Medulla oblongata (tissue), 1 donor: ENCODE measurements at regions not wholly inside any gene's neighbourhood (a gene's known extent, or its start where the extent isn't known, plus 50 kb on each side); places are given as distances from the start of the nearest gene placed in this dataset.

Experiments
- DNase-seq: peaks from one replicate; pipeline ENCODE4 v3.0.0-alpha.2; 2015; ENCODE audit errors: extremely low spot score

DNA sequence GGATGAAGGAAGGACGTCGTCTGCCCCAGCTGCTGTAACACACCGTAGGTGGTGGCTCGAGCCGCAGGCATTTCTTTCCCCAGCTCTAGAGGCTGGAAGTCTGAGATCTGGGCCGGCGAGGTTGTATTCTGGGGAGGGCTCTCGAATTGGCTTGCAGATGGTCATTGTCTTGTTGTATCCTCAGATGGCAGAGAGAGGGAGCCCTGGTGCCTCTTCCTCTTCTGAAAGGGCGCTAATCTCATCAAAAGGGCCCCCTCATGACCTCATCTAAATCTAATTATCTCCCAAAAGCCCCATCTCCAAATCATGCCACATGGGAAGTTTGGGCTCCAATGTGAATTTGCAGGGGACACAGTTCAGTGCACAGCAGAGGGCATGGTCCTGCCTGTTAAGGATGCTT, 109.0 kb downstream of the SIK1 start:
- no peak for DNase-seq

GRCh38 chr21:43317254-43317748, 109.6 kb downstream of the SIK1 start:
- DNase-seq, result no peak

GRCh38 chr21:43316156-43316845, 110.6 kb downstream of the SIK1 start:
- no peak for DNase-seq

GRCh38 chr21:43315244-43316137, 111.4 kb downstream of the SIK1 start:
- no peak for DNase-seq

DNA sequence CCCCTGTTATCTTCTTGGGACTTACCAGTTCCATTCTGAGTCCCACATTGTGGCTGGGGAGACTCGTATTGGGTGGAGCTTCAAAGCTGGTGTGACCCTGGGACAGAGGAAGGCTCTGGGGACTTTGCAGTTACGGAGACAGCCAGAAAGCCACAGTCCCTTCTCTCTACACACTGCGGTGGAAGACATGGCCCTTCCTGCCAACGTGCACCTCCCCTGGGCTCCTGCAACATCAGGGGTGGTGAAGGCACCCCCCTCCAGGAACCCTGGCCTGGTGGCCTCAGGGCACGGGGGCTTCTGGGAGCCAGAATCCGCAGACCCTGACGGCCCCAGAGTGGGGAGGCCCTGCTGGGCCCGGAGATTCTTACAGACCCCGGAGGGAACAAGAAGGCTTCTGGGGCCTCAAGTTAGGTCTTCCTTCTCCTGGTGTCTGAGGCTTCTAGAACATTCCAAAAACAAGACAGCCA, 113.0 kb downstream of the SIK1 start:
- no peak for DNase-seq

DNA sequence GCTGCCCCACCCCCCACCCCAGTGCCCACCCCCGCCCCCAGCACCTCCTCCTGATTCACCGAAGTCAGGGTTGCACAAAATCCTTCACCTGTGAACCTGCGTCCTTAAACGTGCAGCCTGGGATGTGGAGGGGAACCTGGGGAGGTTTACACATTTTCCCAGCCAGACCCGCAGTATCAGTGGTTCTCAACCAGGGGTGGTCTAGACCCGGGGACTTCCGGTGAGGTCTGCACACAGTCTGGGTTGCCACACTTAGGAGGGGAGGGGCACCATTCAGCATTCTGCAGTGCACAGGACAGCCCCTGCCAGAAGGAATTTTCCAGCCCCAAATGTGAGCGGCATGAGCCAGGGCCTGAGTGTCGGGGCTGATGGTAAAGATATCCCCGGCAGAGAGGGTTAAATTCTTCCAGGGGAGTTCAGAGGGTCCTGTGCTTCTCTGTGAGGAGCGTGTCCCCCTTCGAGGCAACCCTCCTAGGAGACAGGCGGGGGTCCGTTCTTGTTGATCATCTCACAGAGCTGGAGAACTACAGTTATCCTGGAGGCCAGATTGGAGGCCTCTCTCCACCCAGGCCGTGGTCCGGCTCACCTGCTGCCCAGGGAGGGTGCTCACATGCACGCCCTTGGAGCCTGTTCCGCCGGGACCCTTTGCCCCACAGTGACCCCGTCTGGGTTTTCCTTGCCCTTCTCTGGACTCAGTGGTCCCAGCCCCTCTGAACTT, 113.6 kb downstream of the SIK1 start:
- no peak for DNase-seq

GRCh38 chr21:43312751-43313169, 114.2 kb downstream of the SIK1 start:
- DNase-seq, result no peak

DNA sequence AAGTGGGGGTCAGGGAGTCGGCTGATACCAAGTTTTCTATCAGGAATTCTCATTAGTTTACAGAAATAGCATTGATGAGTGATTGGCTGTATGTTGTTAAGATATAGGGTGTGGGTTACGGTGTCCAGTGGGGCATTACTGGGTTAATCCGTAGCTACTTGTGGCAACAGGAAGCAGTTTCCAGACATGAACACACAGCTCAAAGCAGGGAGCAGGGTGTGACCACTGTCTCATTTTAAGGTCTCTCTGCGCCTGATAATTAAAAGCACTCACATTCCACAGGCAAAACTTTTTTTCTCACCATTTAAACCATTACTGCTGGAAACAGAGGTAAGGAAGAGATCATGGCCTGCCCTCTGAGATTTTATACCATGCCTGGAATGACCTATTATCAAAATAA, 114.9 kb downstream of the SIK1 start:
- DNase-seq, result no peak

GRCh38 chr21:43311301-43311817, 115.6 kb downstream of the SIK1 start:
- DNase-seq, result no peak

DNA sequence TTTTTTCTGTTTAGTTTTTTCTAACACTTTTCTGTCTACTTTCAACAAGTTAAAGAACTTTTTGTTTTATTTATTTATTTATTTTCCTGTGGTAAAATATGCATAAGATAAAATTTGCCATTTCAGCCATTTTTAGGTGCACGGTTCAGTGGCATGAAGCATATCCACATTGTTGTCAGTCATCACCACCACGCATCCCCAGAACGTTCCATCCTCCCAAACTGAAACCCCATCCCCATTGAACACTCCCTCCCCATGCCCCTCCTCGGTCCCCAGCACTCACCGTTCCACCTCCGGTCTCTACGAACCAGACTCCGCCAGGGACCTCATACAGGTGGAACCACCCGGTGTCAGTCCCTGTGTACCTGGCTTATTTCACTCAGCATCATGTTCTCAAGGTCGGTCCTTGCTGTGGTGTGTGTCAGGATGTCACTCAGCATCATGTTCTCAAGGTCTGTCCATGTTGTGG, 118.1 kb downstream of the SIK1 start:
- no peak for DNase-seq

DNA sequence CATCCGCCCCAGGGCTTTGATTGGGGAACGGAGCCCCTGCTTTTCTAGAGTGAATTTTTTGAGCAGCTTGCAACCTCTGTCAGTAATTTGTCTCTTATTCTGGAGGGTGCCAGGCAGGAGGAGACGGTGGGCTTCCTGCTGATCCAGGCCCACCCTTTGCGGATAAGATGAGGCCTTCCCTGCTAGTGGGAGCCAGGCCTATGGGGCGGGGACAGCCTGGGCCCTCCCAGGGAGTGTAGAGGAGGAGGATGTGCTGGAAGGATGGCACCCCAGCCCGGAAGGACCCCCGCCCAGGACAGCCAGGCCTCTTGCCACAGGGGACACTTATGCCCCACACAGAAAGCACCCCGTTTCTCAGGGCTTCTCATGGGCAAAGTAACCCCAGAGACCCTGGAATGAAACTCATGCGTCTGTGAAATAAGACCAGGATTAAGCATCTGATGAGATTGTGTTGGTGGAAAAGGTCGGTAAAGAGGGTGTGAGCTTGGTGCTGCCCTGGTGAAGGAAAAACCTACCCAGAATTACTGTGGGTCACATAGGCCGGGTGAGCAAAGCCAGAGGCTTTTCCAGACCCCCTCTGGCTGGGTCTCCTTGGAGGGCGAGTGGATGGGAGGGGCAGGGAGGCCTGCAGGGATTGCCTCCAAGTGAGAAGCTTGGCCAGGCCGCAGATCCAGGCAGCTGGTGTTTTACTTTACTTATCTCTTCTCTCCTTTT, 118.7 kb downstream of the SIK1 start:
- no peak for DNase-seq

DNA sequence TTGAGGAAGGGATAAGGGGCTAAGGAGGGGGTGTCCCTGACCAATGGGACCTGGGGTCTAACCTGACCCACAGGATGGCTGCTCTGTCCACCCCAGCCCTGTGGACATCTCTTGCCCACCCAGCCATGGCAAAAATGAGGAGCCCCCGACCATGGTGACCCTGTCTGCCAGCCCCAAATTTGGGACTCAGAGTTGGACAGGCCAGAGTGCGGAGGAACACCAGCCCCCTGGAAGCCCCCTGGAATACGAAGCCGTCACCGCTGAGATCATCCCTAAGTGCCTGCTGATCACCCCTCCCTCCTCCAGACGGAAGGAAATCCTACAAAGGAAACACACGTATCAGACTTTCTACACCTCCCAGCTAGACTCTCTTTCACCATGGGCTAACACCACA, 119.3 kb downstream of the SIK1 start:
- DNase-seq, result no peak

- no peak for DNase-seq
These were observed 119.8 kb downstream of the SIK1 start for GRCh38 chr21:43306911-43307676.

- DNase-seq, result no peak
These were observed 120.5 kb downstream of the SIK1 start for GRCh38 chr21:43306391-43306790.

DNA sequence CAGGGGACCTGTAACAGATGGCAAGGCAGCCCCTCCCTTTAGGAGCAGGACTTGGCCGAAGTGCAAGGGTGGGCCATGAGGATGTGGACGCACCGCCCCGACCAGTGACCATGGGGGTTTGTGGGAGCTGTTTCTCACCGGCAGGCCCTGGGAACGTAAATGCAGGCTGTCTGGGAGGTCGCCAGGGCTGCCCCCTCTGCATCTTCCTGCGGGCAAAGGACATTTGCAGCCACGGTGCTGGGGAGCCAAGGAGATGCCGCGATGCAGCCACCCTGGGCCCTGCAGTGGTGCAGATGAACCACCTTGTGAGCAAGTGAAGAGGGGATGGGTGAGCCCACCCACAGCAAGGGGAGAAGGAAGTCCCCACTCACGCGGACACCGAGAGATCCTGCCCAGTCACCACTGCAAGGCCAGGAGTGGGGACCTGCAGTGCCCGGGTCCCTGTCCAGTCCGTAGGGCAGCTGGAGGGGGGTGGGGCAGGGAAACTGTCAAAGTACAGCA, 121.1 kb downstream of the SIK1 start:
- no peak for DNase-seq

DNA sequence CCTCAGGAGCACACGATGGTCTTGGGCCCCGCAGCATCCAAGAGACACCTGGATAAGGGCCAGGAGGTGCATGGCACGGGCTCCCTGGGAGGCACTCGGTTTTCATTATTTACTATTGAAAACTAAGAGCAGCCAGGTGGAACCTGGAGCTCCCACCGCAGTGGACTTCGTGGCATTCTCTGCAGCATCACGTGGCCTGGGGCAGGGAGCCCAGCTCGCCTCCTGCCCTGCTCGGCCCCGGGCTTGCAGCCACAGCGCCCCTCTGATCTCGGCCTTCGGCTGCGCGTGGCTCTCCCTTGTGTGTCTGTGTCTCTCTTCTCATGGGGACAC, 121.6 kb downstream of the SIK1 start:
- DNase-seq, result no peak

- DNase-seq, result no peak
These were observed 122.2 kb downstream of the SIK1 start for GRCh38 chr21:43304621-43305335.

GRCh38 chr21:43304206-43304605, 122.7 kb downstream of the SIK1 start:
- DNase-seq, result no peak

- no peak for DNase-seq
These were observed 123.4 kb downstream of the SIK1 start for GRCh38 chr21:43303275-43304178.
